ENCODE measurements at regions not wholly inside any gene's neighbourhood (a gene's known extent, or its start where the extent isn't known, plus 50 kb on each side); places are given as distances from the start of the nearest gene placed in this dataset.
A peak's percentile ranks its signal among the peaks of the same experiment; 100 is the strongest.

GRCh38 chr1:55697997-55698535 lies 482.9 kb upstream of the USP24 start:
- CTCF ChIA-PET, result no interaction called here
- POLR2A ChIA-PET (ENCODE audit: unreplicated experiment), result no interaction called here
- H3K79me2 ChIP-seq (ENCODE audit: low read length), result no peaks in the 10 kb centered on the region
- H3K4me3 ChIP-seq (ENCODE audit: low read length), result no peak overlapping the region
- H3K4me2 ChIP-seq (ENCODE audit: low read length), result no peak overlapping the region
- H2AFZ ChIP-seq (ENCODE audit: low read length), result no peak overlapping the region
- no peaks in the 10 kb centered on the region for H4K20me1 ChIP-seq (ENCODE audit: low read length)
- peaks cover 28% of the 10 kb centered on the region for H3K4me1 ChIP-seq (ENCODE audit: insufficient read depth, low read length)
- H3K27ac ChIP-seq (ENCODE audit: low read length), result no peak overlapping the region
- ATAC-seq (no peak), DNase-seq (no peak)
- H3K27me3 ChIP-seq (ENCODE audit: low read length), result no peaks in the 10 kb centered on the region
- no peaks in the 10 kb centered on the region for H3K36me3 ChIP-seq (ENCODE audit: low read depth, low read length)
- no peaks in the 10 kb centered on the region for H3K9me3 ChIP-seq (ENCODE audit: low read length)
- H3K9me2 ChIP-seq (replicated peaks; ENCODE audit: low read length), result no peaks in the 10 kb centered on the region
- no peaks in the 10 kb centered on the region for H3F3A ChIP-seq (ENCODE audit: low read length, unreplicated experiment)
- no TSS peak for BruUV-seq (replicated peaks)
- no peak for TF ChIP-seq EZH2 (IDR thresholded peaks at IDR 0.05; ENCODE audit: low read length, unreplicated experiment)
- no peak for TF ChIP-seq EZH2phosphoT487 (IDR thresholded peaks at IDR 0.05; ENCODE audit: borderline replicate concordance, low read length)
- TF ChIP-seq CTCF (conservative IDR thresholded peaks at IDR 0.05; ENCODE audit: low read depth, low read length), result no peak
- no peak overlapping the region for H3K9ac ChIP-seq (ENCODE audit: low read length)
- intact Hi-C loops (cut with micrococcal nuclease), result no loop called here

- intact Hi-C loops (cut with micrococcal nuclease), result no loop called here
- H4K20me1 ChIP-seq (ENCODE audit: low read length), result no peaks in the 10 kb centered on the region
- no peak overlapping the region for H3K9ac ChIP-seq (ENCODE audit: low read length)
- H3K4me3 ChIP-seq (ENCODE audit: low read length), result no peak overlapping the region
- ChIA-PET CTCF (no interaction called here), POLR2A (ENCODE audit: unreplicated experiment) (no interaction called here)
- no peaks in the 10 kb centered on the region for H3K36me3 ChIP-seq (ENCODE audit: low read depth, low read length)
- DNase-seq (no peak), ATAC-seq (no peak)
- H3K9me3 ChIP-seq (ENCODE audit: low read length), result no peaks in the 10 kb centered on the region
- peaks cover 28% of the 10 kb centered on the region for H3K4me1 ChIP-seq (ENCODE audit: insufficient read depth, low read length)
- H2AFZ ChIP-seq (ENCODE audit: low read length), result no peak overlapping the region
- H3F3A ChIP-seq (ENCODE audit: low read length, unreplicated experiment), result no peaks in the 10 kb centered on the region
- no TSS peak for BruUV-seq (replicated peaks)
- H3K27me3 ChIP-seq (ENCODE audit: low read length), result no peaks in the 10 kb centered on the region
- TF ChIP-seq EZH2phosphoT487 (IDR thresholded peaks at IDR 0.05; ENCODE audit: borderline replicate concordance, low read length), result no peak
- no peak for TF ChIP-seq CTCF (conservative IDR thresholded peaks at IDR 0.05; ENCODE audit: low read depth, low read length)
- TF ChIP-seq EZH2 (IDR thresholded peaks at IDR 0.05; ENCODE audit: low read length, unreplicated experiment), result no peak
- H3K9me2 ChIP-seq (replicated peaks; ENCODE audit: low read length), result no peaks in the 10 kb centered on the region
- no peaks in the 10 kb centered on the region for H3K79me2 ChIP-seq (ENCODE audit: low read length)
- H3K27ac ChIP-seq (ENCODE audit: low read length), result peak overlapping the region; percentile 52; the same call in 1 of the 2 replicates
- H3K4me2 ChIP-seq (ENCODE audit: low read length), result no peak overlapping the region
Measured at GRCh38 chr1:55696891-55697290, 481.7 kb upstream of the USP24 start.

DNA sequence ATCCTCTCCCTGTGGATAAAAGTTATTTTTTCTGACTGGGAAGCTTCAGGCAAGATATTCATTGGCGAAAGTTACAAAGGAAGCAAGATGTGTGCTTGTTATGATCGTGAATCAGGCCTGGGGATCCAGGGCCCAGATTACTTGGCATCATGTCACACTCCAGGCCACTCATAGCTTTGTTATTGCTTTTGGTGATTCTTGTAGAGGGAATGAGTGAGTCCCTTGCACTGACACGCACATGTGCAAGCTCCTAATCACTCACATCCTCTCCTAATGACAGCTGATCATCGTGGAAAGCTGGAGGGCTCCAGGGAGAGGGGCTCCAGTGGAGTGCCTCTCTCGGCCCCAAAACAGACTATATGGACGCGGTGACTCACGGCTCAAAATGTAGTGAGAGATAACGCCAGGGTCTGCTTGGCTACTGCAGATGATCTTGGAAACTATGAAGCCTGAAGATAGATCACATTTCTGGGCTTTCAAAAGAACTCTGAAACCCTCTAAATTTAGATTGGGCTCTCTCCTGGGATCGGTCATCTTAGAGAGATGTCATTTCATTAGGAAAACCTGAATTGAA lies 481.1 kb upstream of the USP24 start:
- H3K79me2 ChIP-seq (ENCODE audit: low read length), result no peaks in the 10 kb centered on the region
- intact Hi-C loops (cut with micrococcal nuclease), result no loop called here
- H3K4me1 ChIP-seq (ENCODE audit: insufficient read depth, low read length), result peaks cover 28% of the 10 kb centered on the region
- CTCF ChIA-PET, result no interaction called here
- no peak overlapping the region for H2AFZ ChIP-seq (ENCODE audit: low read length)
- no TSS peak for BruUV-seq (replicated peaks)
- H3K9ac ChIP-seq (ENCODE audit: low read length), result no peak overlapping the region
- no peak for TF ChIP-seq EZH2phosphoT487 (IDR thresholded peaks at IDR 0.05; ENCODE audit: borderline replicate concordance, low read length)
- TF ChIP-seq EZH2 (IDR thresholded peaks at IDR 0.05; ENCODE audit: low read length, unreplicated experiment), result no peak
- no peak for TF ChIP-seq CTCF (conservative IDR thresholded peaks at IDR 0.05; ENCODE audit: low read depth, low read length)
- H3K9me2 ChIP-seq (replicated peaks; ENCODE audit: low read length), result no peaks in the 10 kb centered on the region
- no peaks in the 10 kb centered on the region for H3K27me3 ChIP-seq (ENCODE audit: low read length)
- no peaks in the 10 kb centered on the region for H3F3A ChIP-seq (ENCODE audit: low read length, unreplicated experiment)
- DNase-seq (peak; percentile 66), ATAC-seq (peak; percentile 60)
- H3K9me3 ChIP-seq (ENCODE audit: low read length), result no peaks in the 10 kb centered on the region
- H4K20me1 ChIP-seq (ENCODE audit: low read length), result no peaks in the 10 kb centered on the region
- no peaks in the 10 kb centered on the region for H3K36me3 ChIP-seq (ENCODE audit: low read depth, low read length)
- POLR2A ChIA-PET (ENCODE audit: unreplicated experiment), result interaction anchor here (0.5 kb wide), 1 partner anchor 618 kb away, joined by 4 read pairs; no protein-coding TSS in a partner anchor
- no peak overlapping the region for H3K4me2 ChIP-seq (ENCODE audit: low read length)
- H3K27ac ChIP-seq (ENCODE audit: low read length), result peak overlapping the region; percentile 52
- H3K4me3 ChIP-seq (ENCODE audit: low read length), result no peak overlapping the region
